ENCODE measurements at regions not wholly inside any gene's neighbourhood (a gene's known extent, or its start where the extent isn't known, plus 50 kb on each side); places are given as distances from the start of the nearest gene placed in this dataset.

DNA sequence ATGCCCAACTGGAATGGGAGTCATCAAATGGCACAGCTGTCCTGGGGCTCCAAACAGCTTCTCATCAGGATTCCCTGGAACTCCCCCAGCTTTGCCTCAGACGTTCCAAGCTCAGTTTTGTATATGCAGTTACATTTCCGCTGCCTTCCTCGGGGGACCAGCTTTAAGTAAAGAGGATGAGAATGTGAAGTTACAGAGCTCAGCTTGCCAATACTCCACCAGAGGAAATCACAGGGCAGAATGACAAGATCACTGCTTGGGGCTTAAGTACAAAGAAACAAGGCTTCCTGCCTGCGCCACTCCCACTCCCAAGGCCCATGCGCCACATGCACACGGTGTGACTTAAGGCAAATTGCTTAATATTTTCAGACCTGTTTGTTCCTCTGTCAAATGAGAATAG lies 272.4 kb upstream of the CDH11 start:
- TF ChIP-seq, protein P1, sequence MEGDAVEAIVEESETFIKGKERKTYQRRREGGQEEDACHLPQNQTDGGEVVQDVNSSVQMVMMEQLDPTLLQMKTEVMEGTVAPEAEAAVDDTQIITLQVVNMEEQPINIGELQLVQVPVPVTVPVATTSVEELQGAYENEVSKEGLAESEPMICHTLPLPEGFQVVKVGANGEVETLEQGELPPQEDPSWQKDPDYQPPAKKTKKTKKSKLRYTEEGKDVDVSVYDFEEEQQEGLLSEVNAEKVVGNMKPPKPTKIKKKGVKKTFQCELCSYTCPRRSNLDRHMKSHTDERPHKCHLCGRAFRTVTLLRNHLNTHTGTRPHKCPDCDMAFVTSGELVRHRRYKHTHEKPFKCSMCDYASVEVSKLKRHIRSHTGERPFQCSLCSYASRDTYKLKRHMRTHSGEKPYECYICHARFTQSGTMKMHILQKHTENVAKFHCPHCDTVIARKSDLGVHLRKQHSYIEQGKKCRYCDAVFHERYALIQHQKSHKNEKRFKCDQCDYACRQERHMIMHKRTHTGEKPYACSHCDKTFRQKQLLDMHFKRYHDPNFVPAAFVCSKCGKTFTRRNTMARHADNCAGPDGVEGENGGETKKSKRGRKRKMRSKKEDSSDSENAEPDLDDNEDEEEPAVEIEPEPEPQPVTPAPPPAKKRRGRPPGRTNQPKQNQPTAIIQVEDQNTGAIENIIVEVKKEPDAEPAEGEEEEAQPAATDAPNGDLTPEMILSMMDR (IDR thresholded peaks at IDR 0.05), result no peak
- TF ChIP-seq POLR2A (IDR thresholded peaks at IDR 0.05), result no peak
- no peak for TF ChIP-seq POLR2AphosphoS5 (IDR thresholded peaks at IDR 0.05)
- no peak for TF ChIP-seq EP300 (IDR thresholded peaks at IDR 0.05)
